Endothelial cell of umbilical vein (primary cell): ENCODE measurements at regions not wholly inside any gene's neighbourhood (a gene's known extent, or its start where the extent isn't known, plus 50 kb on each side); places are given as distances from the start of the nearest gene placed in this dataset.

Source experiments
- BruUV-seq: library from RNA; stranded (reverse); fragments of 400-500 nt; replicated peaks from 2 replicates; lab custom pipeline; 2021; lab: Mats Ljungman, UMichigan
- CTCF ChIA-PET: fragments of 300-600, 350-600 bp; sonication (Branson Sonifier 250); formaldehyde crosslinking; loops from one replicate; lab custom pipeline; 2021; ENCODE audit warnings: antibody characterized with exemption, inconsistent platforms; lab: Charles Lee
- POLR2A ChIA-PET: fragments of 300-600, 350-600 bp; sonication (Branson Sonifier 250); formaldehyde crosslinking; loops from one replicate; lab custom pipeline; 2021; ENCODE audit warnings: antibody characterized with exemption, inconsistent platforms; lab: Charles Lee
- DNase-seq: peaks from one replicate; pipeline ENCODE4 v3.0.0-alpha.2; 2011; ENCODE audit warnings: low read depth, low spot score
- FAIRE-seq: peaks from 2 replicates; lab custom pipeline; 2011; peaks lifted over from hg19 to GRCh38; lab: Jason Lieb, UNC
- H2AFZ ChIP-seq: 2 replicates; pipeline ENCODE4 v1.6.0; 2012; ENCODE audit warnings: low read depth, low read length, control low read depth, inconsistent platforms
- H3K27ac ChIP-seq: 2 replicates; pipeline ENCODE4 v1.5.1; 2011; ENCODE audit warnings: low read depth, mild to moderate bottlenecking, control low read depth, low read length, moderate library complexity; ENCODE audit not compliant: insufficient read depth
- H3K27me3 ChIP-seq, 2 experiments: 2 replicates each; pipeline versions ENCODE4 v1.6.0 to v1.6.1; 2011; ENCODE audit warnings: low read length in 2 of 2, mixed read lengths in 1 of 2; ENCODE audit not compliant: control insufficient read depth in 2 of 2, insufficient read depth in 2 of 2
- H3K36me3 ChIP-seq, 2 experiments: 2 replicates in 1 of 2; 3 replicates in 1 of 2; pipeline ENCODE4 v1.5.1; 2011; ENCODE audit warnings: low read length in 2 of 2, mild to moderate bottlenecking in 1 of 2, moderate library complexity in 1 of 2; ENCODE audit not compliant: control insufficient read depth in 2 of 2, insufficient read depth in 2 of 2; ENCODE audit errors: extremely low read depth in 1 of 2
- H3K4me1 ChIP-seq: 3 replicates; pipeline ENCODE4 v1.5.1; 2011; ENCODE audit warnings: mild to moderate bottlenecking, low read length; ENCODE audit not compliant: control insufficient read depth, insufficient read depth; ENCODE audit errors: extremely low read depth
- H3K4me2 ChIP-seq: 2 replicates; pipeline ENCODE4 v1.6.1; 2011; ENCODE audit warnings: low read length, control low read depth, mixed read lengths; ENCODE audit not compliant: insufficient read depth
- H3K4me3 ChIP-seq, 3 experiments: fragments of 200-600 bp in 1 of 3; sonication (generic), shearing (Covaris generic) in 1 of 3; replicated peaks in 1 of 3; 2 replicates each; pipeline ENCODE4 v1.5.1; 2011 to 2016; ENCODE audit warnings: control low read depth in 3 of 3, low read length in 3 of 3, mild to moderate bottlenecking in 2 of 3, inconsistent platforms in 1 of 3, low read depth in 1 of 3, moderate library complexity in 1 of 3; ENCODE audit not compliant: insufficient read depth in 1 of 3
- H3K79me2 ChIP-seq: 2 replicates; pipeline ENCODE4 v1.6.0; 2012; ENCODE audit warnings: low read length, inconsistent platforms; ENCODE audit not compliant: control insufficient read depth, insufficient read depth
- H3K9ac ChIP-seq: replicated peaks from 2 replicates; pipeline ENCODE3; 2011; ENCODE audit warnings: low read length, control low read depth; ENCODE audit not compliant: insufficient read depth; ENCODE audit errors: extremely low read depth
- H3K9me1 ChIP-seq: replicated peaks from 3 replicates; pipeline ENCODE4 v1.6.0; 2011; ENCODE audit warnings: mild to moderate bottlenecking, low read length; ENCODE audit not compliant: control insufficient read depth, insufficient read depth; ENCODE audit errors: extremely low read depth
- H3K9me3 ChIP-seq: replicated peaks from 2 replicates; pipeline ENCODE4 v1.5.1; 2012; ENCODE audit warnings: low read length, inconsistent platforms; ENCODE audit not compliant: control insufficient read depth, insufficient read depth
- H4K20me1 ChIP-seq: replicated peaks from 2 replicates; pipeline ENCODE3; 2011; ENCODE audit warnings: mild to moderate bottlenecking, low read length; ENCODE audit not compliant: control insufficient read depth, insufficient read depth; ENCODE audit errors: extremely low read depth
- EZH2 ChIP-seq: IDR thresholded peaks from 2 replicates; pipeline ENCODE4 v1.6.1; 2012; ENCODE audit warnings: borderline replicate concordance, low read depth, mild to moderate bottlenecking, moderate library complexity, low read length, inconsistent platforms; ENCODE audit not compliant: severe bottlenecking
- FOS ChIP-seq: IDR thresholded peaks from 2 replicates; pipeline ENCODE4 v1.6.1; 2011; ENCODE audit warnings: mild to moderate bottlenecking, low read length, moderate library complexity, borderline replicate concordance; ENCODE audit not compliant: insufficient read depth
- GATA2 ChIP-seq: IDR thresholded peaks from 2 replicates; pipeline ENCODE4 v1.7.0; 2011; ENCODE audit warnings: low read depth, mild to moderate bottlenecking, moderate library complexity, mixed read lengths, low read length; ENCODE audit not compliant: insufficient read length, insufficient read depth
- JUN ChIP-seq: IDR thresholded peaks from 2 replicates; pipeline ENCODE4 v1.6.1; 2011; ENCODE audit warnings: borderline replicate concordance, low read depth; ENCODE audit not compliant: insufficient read length, insufficient read depth
- MYC ChIP-seq: IDR thresholded peaks from one replicate; pipeline ENCODE4 v1.6.1; 2011; ENCODE audit warnings: mild to moderate bottlenecking, low read depth, low read length
- POLR2A ChIP-seq: IDR thresholded peaks from 2 replicates; pipeline ENCODE4 v1.6.1; 2012; ENCODE audit warnings: low read depth, mild to moderate bottlenecking, control low read depth, low read length
- POLR2AphosphoS5 ChIP-seq: IDR thresholded peaks from 2 replicates; pipeline ENCODE4 v1.6.1; 2012; ENCODE audit warnings: low read depth, mild to moderate bottlenecking, control low read depth, low read length, moderate library complexity; ENCODE audit not compliant: insufficient read depth
- dilution Hi-C: fragments of 300-500 bp; cut with MboI; formaldehyde crosslinking; loops from one replicate; pipeline ENCODE4 v1.15.0; 2019; ENCODE audit warnings: low sequenced_read_pairs; ENCODE audit not compliant: extremely low pct_ligation_motif_present
- intact Hi-C: fragments of 100-400 bp; cut with micrococcal nuclease; formaldehyde crosslinking; loops from one replicate; pipeline ENCODE4 v1.10.0; 2022
- TF ChIP-seq, protein P1 (sequence below), 2 donors: IDR thresholded peaks; 1 replicate in 1 of 2; 2 replicates in 1 of 2; pipeline ENCODE4 v1.5.1; 2011; ENCODE audit warnings: low read length in 2 of 2, mild to moderate bottlenecking in 2 of 2, moderate library complexity in 2 of 2, control low read depth in 1 of 2, inconsistent platforms in 1 of 2, low read depth in 1 of 2; ENCODE audit not compliant: insufficient read depth in 1 of 2; ENCODE audit errors: extremely low read depth in 1 of 2
- TF ChIP-seq, protein P2 (sequence below): IDR thresholded peaks from 2 replicates; pipeline ENCODE4 v1.6.1; 2011; ENCODE audit not compliant: insufficient read depth, insufficient read length

DNA sequence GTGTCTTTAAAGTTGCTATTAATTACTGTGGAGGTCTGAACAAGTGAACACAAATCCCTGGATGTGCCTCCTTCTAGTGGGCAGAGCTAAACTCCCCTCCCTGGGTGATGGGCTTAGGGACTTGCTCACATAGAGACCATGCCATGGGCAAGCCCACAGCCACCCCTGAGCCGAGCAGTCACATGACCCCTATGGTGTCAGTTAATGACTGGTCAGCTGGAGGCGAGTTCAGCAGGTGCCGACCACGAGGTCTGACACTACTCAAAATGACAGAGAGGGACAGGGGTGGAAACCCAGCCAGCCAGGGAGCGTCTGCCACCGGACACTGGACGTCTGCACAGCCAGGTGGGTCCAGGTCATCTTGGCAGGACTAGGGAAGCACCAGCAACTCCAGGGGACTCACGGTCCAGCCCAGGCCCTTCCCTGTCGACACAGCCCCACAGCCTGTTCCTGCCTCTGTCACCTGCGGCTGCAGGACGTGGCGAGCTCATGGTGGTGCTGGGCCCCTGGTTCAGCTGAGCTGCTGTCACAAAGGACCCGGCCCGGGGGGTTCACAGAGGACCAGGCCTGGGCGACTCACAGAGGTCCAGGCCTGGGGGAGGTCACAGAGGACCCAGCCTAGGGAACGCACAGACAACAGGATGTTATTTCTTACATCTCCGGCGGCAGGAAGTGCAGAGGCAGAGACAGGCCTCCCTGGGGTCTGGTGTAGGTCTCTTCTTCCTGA is 135.0 kb downstream of the BRD1 start:
- POLR2A ChIA-PET = no interaction called here

More for the DNA sequence above, 135.0 kb downstream of the BRD1 start:
- H3K27me3 ChIP-seq = no peaks in the 10 kb centered on the region
- no peak overlapping the region for H3K9ac ChIP-seq
- no peaks in the 10 kb centered on the region for H3K9me1 ChIP-seq
- no peak overlapping the region for H2AFZ ChIP-seq
- H3K79me2 ChIP-seq = no peaks in the 10 kb centered on the region
- H3K9me3 ChIP-seq = no peaks in the 10 kb centered on the region
- FAIRE-seq = no peak
- no peaks in the 10 kb centered on the region for H3K36me3 ChIP-seq
- no peak overlapping the region for H3K4me3 ChIP-seq
- CTCF ChIA-PET = interaction anchor here (0.7 kb wide), 1 partner anchor 28 kb away, joined by 3 read pairs; no protein-coding TSS in a partner anchor
- intact Hi-C loops = no loop called here
- H3K4me2 ChIP-seq = no peak overlapping the region
- no peak for TF ChIP-seq JUN
- TF ChIP-seq, protein P1, sequence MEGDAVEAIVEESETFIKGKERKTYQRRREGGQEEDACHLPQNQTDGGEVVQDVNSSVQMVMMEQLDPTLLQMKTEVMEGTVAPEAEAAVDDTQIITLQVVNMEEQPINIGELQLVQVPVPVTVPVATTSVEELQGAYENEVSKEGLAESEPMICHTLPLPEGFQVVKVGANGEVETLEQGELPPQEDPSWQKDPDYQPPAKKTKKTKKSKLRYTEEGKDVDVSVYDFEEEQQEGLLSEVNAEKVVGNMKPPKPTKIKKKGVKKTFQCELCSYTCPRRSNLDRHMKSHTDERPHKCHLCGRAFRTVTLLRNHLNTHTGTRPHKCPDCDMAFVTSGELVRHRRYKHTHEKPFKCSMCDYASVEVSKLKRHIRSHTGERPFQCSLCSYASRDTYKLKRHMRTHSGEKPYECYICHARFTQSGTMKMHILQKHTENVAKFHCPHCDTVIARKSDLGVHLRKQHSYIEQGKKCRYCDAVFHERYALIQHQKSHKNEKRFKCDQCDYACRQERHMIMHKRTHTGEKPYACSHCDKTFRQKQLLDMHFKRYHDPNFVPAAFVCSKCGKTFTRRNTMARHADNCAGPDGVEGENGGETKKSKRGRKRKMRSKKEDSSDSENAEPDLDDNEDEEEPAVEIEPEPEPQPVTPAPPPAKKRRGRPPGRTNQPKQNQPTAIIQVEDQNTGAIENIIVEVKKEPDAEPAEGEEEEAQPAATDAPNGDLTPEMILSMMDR (IDR thresholded peaks at IDR 0.05; ENCODE audit: extremely low read depth in 1 of 2, insufficient read depth in 1 of 2, low read depth in 1 of 2, low read length in 2 of 2) = no peak
- no peak for TF ChIP-seq GATA2
- no peak for TF ChIP-seq POLR2A
- no peak for TF ChIP-seq POLR2AphosphoS5
- no peak for TF ChIP-seq MYC
- no peak for TF ChIP-seq EZH2
- TF ChIP-seq, protein P2, sequence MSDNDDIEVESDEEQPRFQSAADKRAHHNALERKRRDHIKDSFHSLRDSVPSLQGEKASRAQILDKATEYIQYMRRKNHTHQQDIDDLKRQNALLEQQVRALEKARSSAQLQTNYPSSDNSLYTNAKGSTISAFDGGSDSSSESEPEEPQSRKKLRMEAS = no peak
- no peak for TF ChIP-seq FOS
- dilution Hi-C loops = no loop called here
- no peak for DNase-seq
- H4K20me1 ChIP-seq = no peaks in the 10 kb centered on the region
- H3K4me1 ChIP-seq = no peaks in the 10 kb centered on the region
- no TSS peak for BruUV-seq
- H3K27ac ChIP-seq = no peak overlapping the region
